Osteoblast (primary cell): ENCODE measurements at regions not wholly inside any gene's neighbourhood (a gene's known extent, or its start where the extent isn't known, plus 50 kb on each side); places are given as distances from the start of the nearest gene placed in this dataset.
"Not testable (repeated sequence)": the region's sequence is repeated elsewhere in the genome, so short reads cannot be mapped to it uniquely, and the experiment has no call there.

Experiments used
- DNase-seq: peaks from one replicate; pipeline ENCODE4 v3.0.0; 2011; ENCODE audit warnings: low spot score, mixed read lengths; ENCODE audit not compliant: insufficient read length; ENCODE audit errors: missing footprints
- H2AFZ ChIP-seq: 2 replicates; pipeline ENCODE4 v1.6.0; 2011; ENCODE audit warnings: mild to moderate bottlenecking, low read length
- H3K27ac ChIP-seq: 2 replicates; pipeline ENCODE4 v1.5.1; 2011; ENCODE audit warnings: mild to moderate bottlenecking, low read depth, low read length, moderate library complexity
- H3K27me3 ChIP-seq: 2 replicates; pipeline ENCODE4 v1.6.0; 2012; ENCODE audit warnings: mild to moderate bottlenecking, control low read depth, inconsistent platforms, low read length, moderate library complexity; ENCODE audit not compliant: insufficient read depth
- H3K36me3 ChIP-seq: 2 replicates; pipeline ENCODE4 v1.5.1; 2011; ENCODE audit warnings: mild to moderate bottlenecking, low read length, control low read depth, moderate library complexity; ENCODE audit not compliant: insufficient read depth
- H3K4me1 ChIP-seq: 2 replicates; pipeline ENCODE4 v1.5.1; 2011; ENCODE audit warnings: mild to moderate bottlenecking, low read length, control low read depth, moderate library complexity; ENCODE audit not compliant: insufficient read depth
- H3K4me2 ChIP-seq: 2 replicates; pipeline ENCODE4 v1.6.0; 2011; ENCODE audit warnings: mild to moderate bottlenecking, low read length; ENCODE audit not compliant: insufficient read depth
- H3K4me3 ChIP-seq: fragments of 200-600 bp; sonication (generic); 3 replicates; pipeline ENCODE4 v1.5.1; 2012; ENCODE audit warnings: mild to moderate bottlenecking, low read length, inconsistent platforms; ENCODE audit not compliant: insufficient read depth
- H3K79me2 ChIP-seq: 2 replicates; pipeline ENCODE4 v1.6.0; 2012; ENCODE audit warnings: mild to moderate bottlenecking, low read length, control low read depth, inconsistent platforms; ENCODE audit not compliant: insufficient read depth
- H3K9me3 ChIP-seq: 2 replicates; pipeline ENCODE4 v1.5.1; 2011; ENCODE audit warnings: low read depth, low read length, control low read depth
- H4K20me1 ChIP-seq: 2 replicates; pipeline ENCODE4 v1.6.0; 2012; ENCODE audit warnings: mild to moderate bottlenecking, low read length, control low read depth; ENCODE audit not compliant: insufficient read depth
- TF ChIP-seq, protein P1 (sequence below): IDR thresholded peaks from 2 replicates; pipeline ENCODE4 v1.5.1; 2011; ENCODE audit warnings: mild to moderate bottlenecking, low read depth, low read length, moderate library complexity; ENCODE audit errors: extremely low read depth

DNA sequence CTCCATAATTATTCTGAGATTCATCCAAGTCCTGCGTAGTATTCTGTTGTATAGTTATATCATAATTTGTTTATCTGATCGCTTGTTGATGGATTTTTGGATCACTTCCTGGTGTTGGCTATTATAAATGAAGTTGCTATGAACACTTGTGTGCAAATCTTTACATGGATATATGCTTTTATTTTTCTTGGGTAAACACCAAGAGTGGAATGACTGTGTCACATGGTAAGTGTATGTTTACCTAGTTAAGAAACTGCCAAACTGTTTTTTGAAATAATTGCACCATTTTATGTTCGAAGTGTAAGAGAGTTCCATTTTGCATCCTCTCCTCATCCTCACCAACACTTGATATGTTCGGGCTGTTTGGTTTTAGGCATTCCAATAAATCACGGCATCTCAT is 360.4 kb upstream of the FRG2C start:
- H3K4me1 ChIP-seq: no peaks in the 10 kb centered on the region
- DNase-seq: no peak
- H3K36me3 ChIP-seq: no peaks in the 10 kb centered on the region
- no peaks in the 10 kb centered on the region for H4K20me1 ChIP-seq
- H3K9me3 ChIP-seq: no peaks in the 10 kb centered on the region
- H2AFZ ChIP-seq: no peak overlapping the region
- H3K4me2 ChIP-seq: no peak overlapping the region
- TF ChIP-seq, protein P1, sequence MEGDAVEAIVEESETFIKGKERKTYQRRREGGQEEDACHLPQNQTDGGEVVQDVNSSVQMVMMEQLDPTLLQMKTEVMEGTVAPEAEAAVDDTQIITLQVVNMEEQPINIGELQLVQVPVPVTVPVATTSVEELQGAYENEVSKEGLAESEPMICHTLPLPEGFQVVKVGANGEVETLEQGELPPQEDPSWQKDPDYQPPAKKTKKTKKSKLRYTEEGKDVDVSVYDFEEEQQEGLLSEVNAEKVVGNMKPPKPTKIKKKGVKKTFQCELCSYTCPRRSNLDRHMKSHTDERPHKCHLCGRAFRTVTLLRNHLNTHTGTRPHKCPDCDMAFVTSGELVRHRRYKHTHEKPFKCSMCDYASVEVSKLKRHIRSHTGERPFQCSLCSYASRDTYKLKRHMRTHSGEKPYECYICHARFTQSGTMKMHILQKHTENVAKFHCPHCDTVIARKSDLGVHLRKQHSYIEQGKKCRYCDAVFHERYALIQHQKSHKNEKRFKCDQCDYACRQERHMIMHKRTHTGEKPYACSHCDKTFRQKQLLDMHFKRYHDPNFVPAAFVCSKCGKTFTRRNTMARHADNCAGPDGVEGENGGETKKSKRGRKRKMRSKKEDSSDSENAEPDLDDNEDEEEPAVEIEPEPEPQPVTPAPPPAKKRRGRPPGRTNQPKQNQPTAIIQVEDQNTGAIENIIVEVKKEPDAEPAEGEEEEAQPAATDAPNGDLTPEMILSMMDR: no peak
- peaks cover 17% of the 10 kb centered on the region for H3K27me3 ChIP-seq
- no peak overlapping the region for H3K27ac ChIP-seq
- H3K4me3 ChIP-seq: no peak overlapping the region
- H3K79me2 ChIP-seq: no peaks in the 10 kb centered on the region

GRCh38 chr3:75305901-75306300 is 358.2 kb upstream of the FRG2C start:
- Histone ChIP-seq H3K4me1 (no peaks in the 10 kb centered on the region), H3K27me3 (peaks cover 17% of the 10 kb centered on the region)

DNA sequence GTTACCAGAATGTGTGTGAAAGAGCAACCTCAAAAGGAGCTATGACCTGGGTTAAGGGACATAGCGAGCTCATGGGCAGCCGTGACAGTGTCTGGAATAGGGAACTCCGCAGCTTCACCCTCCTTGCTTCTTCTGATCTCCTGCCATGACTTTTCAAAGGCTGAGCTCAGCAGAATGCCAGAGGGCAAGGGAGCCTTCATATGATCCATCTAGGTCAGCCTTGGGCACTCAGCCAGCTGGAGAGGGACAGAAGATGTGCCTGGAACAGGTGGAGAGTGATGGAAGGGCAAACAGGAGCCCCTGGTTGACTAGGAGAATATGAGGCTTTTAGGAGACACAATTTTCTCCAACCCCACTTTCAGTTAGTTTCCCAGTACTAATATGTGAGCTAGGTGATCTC is 352.8 kb upstream of the FRG2C start:
- H3K4me3 ChIP-seq, H4K20me1 ChIP-seq, H3K36me3 ChIP-seq, H3K79me2 ChIP-seq, H2AFZ ChIP-seq, H3K27ac ChIP-seq, H3K27me3 ChIP-seq, H3K4me1 ChIP-seq, H3K9me3 ChIP-seq, DNase-seq, H3K4me2 ChIP-seq: not testable (repeated sequence)

More at GRCh38 chr3:75305901-75306300, 358.2 kb upstream of the FRG2C start:
- no peak overlapping the region for H3K4me3 ChIP-seq
- no peak overlapping the region for H2AFZ ChIP-seq
- no peak for DNase-seq
- no peak overlapping the region for H3K4me2 ChIP-seq
- no peaks in the 10 kb centered on the region for H3K36me3 ChIP-seq
- H3K9me3 ChIP-seq: no peaks in the 10 kb centered on the region
- H3K27ac ChIP-seq: no peak overlapping the region
- no peaks in the 10 kb centered on the region for H3K79me2 ChIP-seq
- TF ChIP-seq, protein P1: no peak
- no peaks in the 10 kb centered on the region for H4K20me1 ChIP-seq

DNA sequence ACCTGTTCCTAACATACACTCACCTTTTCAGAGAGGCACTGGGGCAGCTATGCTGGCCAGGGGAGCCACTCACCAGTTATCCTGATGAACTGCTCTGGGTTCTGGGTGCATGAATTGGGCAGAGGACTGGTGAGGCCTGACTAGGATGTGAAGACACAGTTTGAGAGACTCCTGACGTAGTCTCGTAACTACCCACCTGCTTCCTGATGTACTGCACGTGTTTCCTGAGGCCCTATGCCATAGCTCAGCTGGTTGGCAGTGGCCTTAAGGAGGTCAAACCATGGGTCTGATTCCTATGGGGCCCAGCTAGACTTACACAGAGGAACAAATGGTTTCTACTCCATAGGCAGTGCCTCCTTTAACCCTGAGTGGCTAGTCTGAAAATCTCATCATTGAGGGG is 351.7 kb upstream of the FRG2C start:
- not testable (repeated sequence) for H3K4me1 ChIP-seq, H3K9me3 ChIP-seq, H3K4me2 ChIP-seq, H3K27ac ChIP-seq, H3K79me2 ChIP-seq, H4K20me1 ChIP-seq, H3K4me3 ChIP-seq, H3K36me3 ChIP-seq, H3K27me3 ChIP-seq, DNase-seq, H2AFZ ChIP-seq

DNA sequence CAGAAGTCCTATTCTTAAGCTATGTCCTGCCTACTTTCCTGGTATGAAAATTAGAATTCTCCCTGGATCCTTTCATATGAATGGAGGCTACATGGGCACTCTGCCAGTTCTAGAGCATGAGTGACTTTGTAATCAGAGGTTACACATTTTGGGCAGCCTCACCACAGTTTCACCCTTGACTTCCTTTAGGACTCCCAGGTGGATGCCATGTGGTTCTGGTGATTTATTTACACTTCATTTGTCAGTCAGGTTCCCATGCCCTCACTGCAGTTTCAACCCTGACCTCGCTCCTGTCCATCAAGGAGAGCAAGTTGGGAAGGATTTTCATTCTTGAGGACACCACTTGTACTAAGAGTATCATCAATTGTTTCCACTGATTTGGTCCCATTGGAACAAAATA is 344.4 kb upstream of the FRG2C start:
- H3K27me3 ChIP-seq, H3K79me2 ChIP-seq, H3K36me3 ChIP-seq, H3K27ac ChIP-seq, H3K4me1 ChIP-seq, H3K4me3 ChIP-seq, H4K20me1 ChIP-seq, H2AFZ ChIP-seq, H3K4me2 ChIP-seq, H3K9me3 ChIP-seq, DNase-seq: not testable (repeated sequence)
